ENCODE measurements at regions not wholly inside any gene's neighbourhood (a gene's known extent, or its start where the extent isn't known, plus 50 kb on each side); places are given as distances from the start of the nearest gene placed in this dataset.

GRCh38 chr15:81433462-81433861 is 59.4 kb upstream of the TMC3 start:
- Histone ChIP-seq H3K9ac (ENCODE audit: low read length) (no peak overlapping the region), H2AFZ (ENCODE audit: low read length) (no peak overlapping the region), H4K20me1 (ENCODE audit: insufficient read depth, low read length) (no peaks in the 10 kb centered on the region), H3F3A (ENCODE audit: insufficient read depth, low read length) (no peaks in the 10 kb centered on the region), H3K4me3 (ENCODE audit: low read length) (no peak overlapping the region), H3K4me2 (ENCODE audit: low read depth, low read length) (no peak overlapping the region), H3K9me3 (replicated peaks; ENCODE audit: insufficient read depth, low read length) (no peaks in the 10 kb centered on the region), H3K36me3 (replicated peaks; ENCODE audit: insufficient read depth, low read length) (no peaks in the 10 kb centered on the region), H3K27me3 (replicated peaks; ENCODE audit: insufficient read depth, low read length) (no peaks in the 10 kb centered on the region), H3K27ac (ENCODE audit: low read length) (no peak overlapping the region), H3K79me2 (ENCODE audit: low read length) (no peaks in the 10 kb centered on the region), H3K4me1 (ENCODE audit: low read length) (no peaks in the 10 kb centered on the region), H3K9me2 (replicated peaks; ENCODE audit: insufficient read depth, low read length) (no peaks in the 10 kb centered on the region)
- no peak for DNase-seq
- TF ChIP-seq EZH2phosphoT487 (IDR thresholded peaks at IDR 0.05; ENCODE audit: low read length), result no peak
- TF ChIP-seq CTCF (IDR thresholded peaks at IDR 0.05; ENCODE audit: low read length), result no peak
- TF ChIP-seq EZH2 (optimal IDR thresholded peaks at IDR 0.05; ENCODE audit: low read depth, low read length), result no peak

- H3K4me3 ChIP-seq (ENCODE audit: low read length), result no peak overlapping the region
- H3K9me2 ChIP-seq (replicated peaks; ENCODE audit: insufficient read depth, low read length), result no peaks in the 10 kb centered on the region
- H3K79me2 ChIP-seq (ENCODE audit: low read length), result no peaks in the 10 kb centered on the region
- H3K27ac ChIP-seq (ENCODE audit: low read length), result no peak overlapping the region
- H3K36me3 ChIP-seq (replicated peaks; ENCODE audit: insufficient read depth, low read length), result no peaks in the 10 kb centered on the region
- H3K4me1 ChIP-seq (ENCODE audit: low read length), result no peaks in the 10 kb centered on the region
- no peaks in the 10 kb centered on the region for H3F3A ChIP-seq (ENCODE audit: insufficient read depth, low read length)
- TF ChIP-seq CTCF (IDR thresholded peaks at IDR 0.05; ENCODE audit: low read length) (no peak), EZH2phosphoT487 (IDR thresholded peaks at IDR 0.05; ENCODE audit: low read length) (no peak), EZH2 (optimal IDR thresholded peaks at IDR 0.05; ENCODE audit: low read depth, low read length) (no peak)
- H3K9ac ChIP-seq (ENCODE audit: low read length), result no peak overlapping the region
- no peaks in the 10 kb centered on the region for H4K20me1 ChIP-seq (ENCODE audit: insufficient read depth, low read length)
- no peaks in the 10 kb centered on the region for H3K27me3 ChIP-seq (replicated peaks; ENCODE audit: insufficient read depth, low read length)
- no peak for DNase-seq
- H2AFZ ChIP-seq (ENCODE audit: low read length), result no peak overlapping the region
- no peaks in the 10 kb centered on the region for H3K9me3 ChIP-seq (replicated peaks; ENCODE audit: insufficient read depth, low read length)
- no peak overlapping the region for H3K4me2 ChIP-seq (ENCODE audit: low read depth, low read length)
Measured at GRCh38 chr15:81432179-81432578, 58.2 kb upstream of the TMC3 start.

GRCh38 chr15:81427176-81427575 is 53.2 kb upstream of the TMC3 start:
- Histone ChIP-seq H3K9me2 (replicated peaks; ENCODE audit: insufficient read depth, low read length) (no peaks in the 10 kb centered on the region), H3K27me3 (replicated peaks; ENCODE audit: insufficient read depth, low read length) (no peaks in the 10 kb centered on the region), H3K4me1 (ENCODE audit: low read length) (no peaks in the 10 kb centered on the region), H3K27ac (ENCODE audit: low read length) (no peak overlapping the region), H3F3A (ENCODE audit: insufficient read depth, low read length) (no peaks in the 10 kb centered on the region), H2AFZ (ENCODE audit: low read length) (no peak overlapping the region), H3K9ac (ENCODE audit: low read length) (no peak overlapping the region), H3K36me3 (replicated peaks; ENCODE audit: insufficient read depth, low read length) (no peaks in the 10 kb centered on the region), H3K79me2 (ENCODE audit: low read length) (no peaks in the 10 kb centered on the region), H4K20me1 (ENCODE audit: insufficient read depth, low read length) (no peaks in the 10 kb centered on the region), H3K4me3 (ENCODE audit: low read length) (no peak overlapping the region), H3K9me3 (replicated peaks; ENCODE audit: insufficient read depth, low read length) (no peaks in the 10 kb centered on the region), H3K4me2 (ENCODE audit: low read depth, low read length) (no peak overlapping the region)
- no peak for DNase-seq
- TF ChIP-seq EZH2phosphoT487 (IDR thresholded peaks at IDR 0.05; ENCODE audit: low read length) (no peak), EZH2 (optimal IDR thresholded peaks at IDR 0.05; ENCODE audit: low read depth, low read length) (no peak)

GRCh38 chr15:81425905-81426304 is 51.9 kb upstream of the TMC3 start:
- H3F3A ChIP-seq (ENCODE audit: insufficient read depth, low read length), result no peaks in the 10 kb centered on the region
- H3K4me1 ChIP-seq (ENCODE audit: low read length), result no peaks in the 10 kb centered on the region
- H3K9ac ChIP-seq (ENCODE audit: low read length), result no peak overlapping the region
- H3K79me2 ChIP-seq (ENCODE audit: low read length), result no peaks in the 10 kb centered on the region
- no peaks in the 10 kb centered on the region for H3K36me3 ChIP-seq (replicated peaks; ENCODE audit: insufficient read depth, low read length)
- no peak overlapping the region for H3K4me3 ChIP-seq (ENCODE audit: low read length)
- DNase-seq, result no peak
- H2AFZ ChIP-seq (ENCODE audit: low read length), result no peak overlapping the region
- H3K4me2 ChIP-seq (ENCODE audit: low read depth, low read length), result no peak overlapping the region
- no peaks in the 10 kb centered on the region for H4K20me1 ChIP-seq (ENCODE audit: insufficient read depth, low read length)
- H3K9me2 ChIP-seq (replicated peaks; ENCODE audit: insufficient read depth, low read length), result no peaks in the 10 kb centered on the region
- H3K27me3 ChIP-seq (replicated peaks; ENCODE audit: insufficient read depth, low read length), result no peaks in the 10 kb centered on the region
- no peak for TF ChIP-seq EZH2phosphoT487 (IDR thresholded peaks at IDR 0.05; ENCODE audit: low read length)
- TF ChIP-seq CTCF (IDR thresholded peaks at IDR 0.05; ENCODE audit: low read length), result no peak
- TF ChIP-seq EZH2 (optimal IDR thresholded peaks at IDR 0.05; ENCODE audit: low read depth, low read length), result no peak
- no peak overlapping the region for H3K27ac ChIP-seq (ENCODE audit: low read length)
- H3K9me3 ChIP-seq (replicated peaks; ENCODE audit: insufficient read depth, low read length), result no peaks in the 10 kb centered on the region

All from MM.1S (cell line).